HepG2 (cell line): ENCODE measurements at regions not wholly inside any gene's neighbourhood (a gene's known extent, or its start where the extent isn't known, plus 50 kb on each side); places are given as distances from the start of the nearest gene placed in this dataset.

ENCODE experiments used
- ATAC-seq: fragments of 200-7000 bp; cut with Tn5 transposase; 3 replicates; pipeline ENCODE4 v1.9.1; 2020; ENCODE audit warnings: mild to moderate bottlenecking, moderate library complexity
- BruUV-seq: library from RNA; stranded (reverse); fragments of 400-500 nt; replicated peaks from 2 replicates; lab custom pipeline; 2021; lab: Mats Ljungman, UMichigan
- CTCF ChIA-PET: fragments of 300-600 bp; formaldehyde crosslinking; extraction: SDS; loops from one replicate; lab custom pipeline; 2021; ENCODE audit warnings: low total read pairs, inconsistent platforms, low intra/inter-chr PET ratio; lab: Yijun Ruan, JAX
- POLR2A ChIA-PET: fragments of 350-600 bp; sonication (Branson Sonifier 250); formaldehyde crosslinking; loops from one replicate; lab custom pipeline; 2020; ENCODE audit warnings: antibody characterized with exemption, inconsistent platforms; lab: Yijun Ruan, JAX
- DNase-seq: peaks from one replicate; pipeline ENCODE4 v3.0.0-alpha.2; 2015; ENCODE audit warnings: low spot score
- FAIRE-seq: peaks from 3 replicates; lab custom pipeline; 2011; peaks lifted over from hg19 to GRCh38; lab: Jason Lieb, UNC
- H2AFZ ChIP-seq: one replicate; pipeline ENCODE4 v1.6.1; 2011; ENCODE audit warnings: low read length, inconsistent platforms
- H3K27ac ChIP-seq: fragments of 300-600 bp; 3 replicates; pipeline ENCODE4 v1.8.0; 2011; ENCODE audit warnings: mixed run types, mild to moderate bottlenecking, mixed read lengths, low read length, inconsistent platforms; ENCODE audit not compliant: insufficient read depth; ENCODE audit errors: extremely low read length
- H3K27me3 ChIP-seq, 2 experiments: fragments of 200-600 bp in 1 of 2; 2 replicates in 1 of 2; 3 replicates in 1 of 2; pipeline versions ENCODE4 v1.6.0 to v1.8.0; 2011; ENCODE audit warnings: low read length in 2 of 2, mild to moderate bottlenecking in 2 of 2, moderate library complexity in 2 of 2, inconsistent platforms in 1 of 2; ENCODE audit not compliant: insufficient read depth in 2 of 2, control insufficient read depth in 1 of 2
- H3K36me3 ChIP-seq, 2 experiments: fragments of 200-600 bp in 1 of 2; replicated peaks in 1 of 2; 2 replicates in 1 of 2; 3 replicates in 1 of 2; pipeline versions ENCODE4 v1.5.1 to v1.8.0; 2011; ENCODE audit warnings: low read length in 2 of 2, inconsistent platforms in 1 of 2; ENCODE audit not compliant: insufficient read depth in 2 of 2, control insufficient read depth in 1 of 2
- H3K4me1 ChIP-seq: 2 replicates; pipeline ENCODE4 v1.5.1; 2012; ENCODE audit warnings: low read length, inconsistent platforms; ENCODE audit not compliant: insufficient read depth
- H3K4me2 ChIP-seq: 2 replicates; pipeline ENCODE4 v1.6.0; 2011; ENCODE audit warnings: low read depth, low read length, inconsistent platforms
- H3K4me3 ChIP-seq, 3 experiments: fragments of 200-600 bp in 1 of 3; sonication (generic), shearing (Covaris generic) in 1 of 3; replicated peaks in 1 of 3; 2 replicates each; pipeline ENCODE4 v1.5.1; 2011 to 2016; ENCODE audit warnings: low read length in 3 of 3, inconsistent platforms in 2 of 3, low read depth in 2 of 3, mild to moderate bottlenecking in 2 of 3, control low read depth in 1 of 3, mixed read lengths in 1 of 3; ENCODE audit not compliant: insufficient read depth in 1 of 3
- H3K79me2 ChIP-seq: one replicate; pipeline ENCODE4 v1.6.1; 2011; ENCODE audit warnings: low read length, inconsistent platforms; ENCODE audit not compliant: insufficient read depth
- H3K9ac ChIP-seq: 2 replicates; pipeline ENCODE4 v1.6.0; 2011; ENCODE audit warnings: mild to moderate bottlenecking, low read depth, low read length, inconsistent platforms; ENCODE audit not compliant: insufficient read depth
- H3K9me3 ChIP-seq: 2 replicates; pipeline ENCODE4 v1.5.1; 2012; ENCODE audit warnings: mild to moderate bottlenecking, low read length
- H4K20me1 ChIP-seq: 2 replicates; pipeline ENCODE4 v1.6.0; 2011; ENCODE audit warnings: inconsistent platforms, mild to moderate bottlenecking, low read length, moderate library complexity; ENCODE audit not compliant: insufficient read depth
- CSRNP2 ChIP-seq: sonication (generic); formaldehyde crosslinking; conservative IDR thresholded peaks from 2 replicates; pipeline ENCODE4 v1.8.0; 2022; ENCODE audit warnings: low read depth, missing genetic modification reagents
- THAP8 ChIP-seq: sonication (generic); formaldehyde crosslinking; IDR thresholded peaks from 2 replicates; pipeline ENCODE4 v1.5.1; 2020; ENCODE audit warnings: missing genetic modification reagents, mild to moderate bottlenecking, borderline replicate concordance
- ZNF556 ChIP-seq: sonication (generic); formaldehyde crosslinking; IDR thresholded peaks from 2 replicates; pipeline ENCODE4 v1.4.0; 2020; ENCODE audit warnings: mild to moderate bottlenecking, missing genetic modification reagents, borderline replicate concordance
- ZNF646 ChIP-seq: sonication (generic); formaldehyde crosslinking; IDR thresholded peaks from 2 replicates; pipeline ENCODE4 v1.9.0; 2021; ENCODE audit warnings: mild to moderate bottlenecking, missing genetic modification reagents
- ZNF770 ChIP-seq: sonication (generic); formaldehyde crosslinking; IDR thresholded peaks from 2 replicates; pipeline ENCODE4 v1.5.0; 2020; ENCODE audit warnings: mild to moderate bottlenecking, missing genetic modification reagents
- WGBS: methylation state at CpG from one replicate; pipeline ENCODE4 v1.1.6; 2017; ENCODE audit warnings: low lambda C conversion rate; 5-methylcytosine and 5-hydroxymethylcytosine counted together
- in situ Hi-C: cut with HindIII; loops from 2 replicates; pipeline ENCODE4 v1.10.0; 2017; ENCODE audit warnings: low pct_unique_long_range_greater_than_20kb; ENCODE audit not compliant: extremely low pct_ligation_motif_present
- intact Hi-C: fragments of 100-400 bp; cut with micrococcal nuclease; formaldehyde crosslinking; loops from one replicate; pipeline ENCODE4 v1.10.0; 2022; ENCODE audit not compliant: unreplicated experiment

DNA sequence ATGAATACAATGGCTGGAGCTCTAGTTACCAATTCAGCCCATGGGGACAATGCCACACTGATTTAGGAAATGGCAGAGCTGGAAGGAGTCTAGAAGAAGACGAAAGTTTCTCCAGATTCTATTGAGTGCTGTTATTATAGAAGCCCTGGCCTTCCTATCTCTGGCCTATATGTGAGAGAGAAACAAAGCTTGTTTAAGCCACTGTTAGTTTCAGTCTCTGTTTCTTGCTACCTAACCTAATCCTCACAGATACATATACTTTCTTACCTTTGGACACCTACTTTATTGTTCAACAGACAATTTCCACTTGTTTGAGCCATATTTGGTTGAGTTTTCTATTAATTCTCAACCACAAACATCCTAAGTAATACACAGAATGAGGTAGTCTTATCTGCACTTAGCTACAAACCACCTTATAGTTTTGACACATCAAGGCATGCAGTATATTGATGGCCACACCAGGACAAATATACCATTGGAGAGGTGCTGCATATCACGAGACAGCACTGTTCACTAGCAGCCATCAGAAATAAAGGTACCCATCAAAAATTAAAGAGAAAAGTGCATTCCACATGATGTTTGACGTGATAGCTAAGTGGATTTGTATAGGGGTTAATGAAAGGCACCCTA is 190.2 kb downstream of the SMIM20 start:
- no peak for FAIRE-seq
- POLR2A ChIA-PET: no interaction called here
- intact Hi-C loops: no loop called here

More for the DNA sequence above, 190.2 kb downstream of the SMIM20 start:
- Histone ChIP-seq H3K4me1 (no peaks in the 10 kb centered on the region), H3K4me3 (no peak overlapping the region), H3K27me3 (no peaks in the 10 kb centered on the region; a peak in 1 of 5 replicates), H3K9ac (no peak overlapping the region), H3K36me3 (no peaks in the 10 kb centered on the region), H3K79me2 (no peaks in the 10 kb centered on the region), H3K4me2 (no peak overlapping the region), H2AFZ (no peak overlapping the region), H3K27ac (no peak overlapping the region), H4K20me1 (no peaks in the 10 kb centered on the region), H3K9me3 (no peaks in the 10 kb centered on the region)
- DNase-seq (no peak), ATAC-seq (no peak)
- CTCF ChIA-PET: no interaction called here
- in situ Hi-C loops: no loop called here
- 3% methylated on average over 3 of the region's 3 CpGs for WGBS
- BruUV-seq: no TSS peak
- no peak for TF ChIP-seq ZNF556
- no peak for TF ChIP-seq THAP8
- no peak for TF ChIP-seq ZNF646 (CRISPR knock-in tag)
- TF ChIP-seq ZNF770 (CRISPR knock-in tag): no peak
- TF ChIP-seq CSRNP2: no peak
- TF ChIP-seq, all 625 proteins: peak for 0
